Keratinocyte (primary cell): ENCODE measurements at regions not wholly inside any gene's neighbourhood (a gene's known extent, or its start where the extent isn't known, plus 50 kb on each side); places are given as distances from the start of the nearest gene placed in this dataset.

Experiments
- DNase-seq: peaks from one replicate; pipeline ENCODE4 v3.0.0-alpha.2; 2011; ENCODE audit warnings: low read depth, missing footprints, low spot score
- FAIRE-seq: peaks from 2 replicates; lab custom pipeline; 2011; peaks lifted over from hg19 to GRCh38; lab: Jason Lieb, UNC
- H2AFZ ChIP-seq: 2 replicates; pipeline ENCODE4 v1.6.0; 2012; ENCODE audit warnings: low read length, control low read depth, inconsistent platforms; ENCODE audit not compliant: control insufficient read depth
- H3K27ac ChIP-seq: 2 replicates; pipeline ENCODE4 v1.5.1; 2011; ENCODE audit warnings: low read length; ENCODE audit not compliant: control insufficient read depth, insufficient read depth
- H3K27me3 ChIP-seq: 3 replicates; pipeline ENCODE4 v1.6.0; 2011; ENCODE audit warnings: low read length; ENCODE audit not compliant: control insufficient read depth, insufficient read depth; ENCODE audit errors: extremely low read depth
- H3K36me3 ChIP-seq, 2 experiments: 2 replicates in 1 of 2; 3 replicates in 1 of 2; pipeline ENCODE4 v1.5.1; 2011; ENCODE audit warnings: low read length in 2 of 2, mild to moderate bottlenecking in 1 of 2; ENCODE audit not compliant: control insufficient read depth in 2 of 2, insufficient read depth in 2 of 2; ENCODE audit errors: extremely low read depth in 1 of 2
- H3K4me1 ChIP-seq: 3 replicates; pipeline ENCODE4 v1.5.1; 2011; ENCODE audit warnings: low read length; ENCODE audit not compliant: control insufficient read depth, insufficient read depth; ENCODE audit errors: extremely low read depth
- H3K4me2 ChIP-seq: 3 replicates; pipeline ENCODE4 v1.6.0; 2011; ENCODE audit warnings: low read depth, low read length; ENCODE audit not compliant: control insufficient read depth, insufficient read depth; ENCODE audit errors: extremely low read depth
- H3K4me3 ChIP-seq, 3 experiments: fragments of 200-600 bp in 1 of 3; sonication (generic) in 1 of 3; 2 replicates in 2 of 3; 3 replicates in 1 of 3; pipeline ENCODE4 v1.5.1; 2011 to 2016; ENCODE audit warnings: low read length in 3 of 3, mild to moderate bottlenecking in 3 of 3, control low read depth in 2 of 3, inconsistent platforms in 1 of 3, low read depth in 1 of 3, mixed read lengths in 1 of 3, mixed run types in 1 of 3, moderate library complexity in 1 of 3; ENCODE audit not compliant: control insufficient read depth in 2 of 3, insufficient read depth in 2 of 3; ENCODE audit errors: extremely low read depth in 1 of 3
- H3K79me2 ChIP-seq: 2 replicates; pipeline ENCODE4 v1.6.0; 2012; ENCODE audit warnings: low read length; ENCODE audit not compliant: control insufficient read depth, insufficient read depth
- H3K9ac ChIP-seq: 3 replicates; pipeline ENCODE4 v1.6.0; 2011; ENCODE audit warnings: low read length; ENCODE audit not compliant: control insufficient read depth, insufficient read depth; ENCODE audit errors: extremely low read depth
- H3K9me1 ChIP-seq: 3 replicates; pipeline ENCODE4 v1.6.0; 2011; ENCODE audit warnings: low read length; ENCODE audit not compliant: control insufficient read depth, insufficient read depth; ENCODE audit errors: extremely low read depth
- H3K9me3 ChIP-seq: 2 replicates; pipeline ENCODE4 v1.5.1; 2012; ENCODE audit warnings: low read depth, low read length; ENCODE audit not compliant: control insufficient read depth
- H4K20me1 ChIP-seq: 3 replicates; pipeline ENCODE4 v1.6.0; 2011; ENCODE audit warnings: low read length; ENCODE audit not compliant: control insufficient read depth, insufficient read depth; ENCODE audit errors: extremely low read depth
- CTCF ChIP-seq, 3 experiments: IDR thresholded peaks in 1 of 3; conservative IDR thresholded peaks in 1 of 3; optimal IDR thresholded peaks in 1 of 3; 2 replicates in 2 of 3; 3 replicates in 1 of 3; pipeline versions ENCODE3 to v1.5.1; 2011; ENCODE audit warnings: low read length in 3 of 3, mild to moderate bottlenecking in 3 of 3, moderate library complexity in 2 of 3, control low read depth in 1 of 3, inconsistent platforms in 1 of 3; ENCODE audit not compliant: insufficient read depth in 2 of 3; ENCODE audit errors: extremely low read depth in 1 of 3
- EZH2 ChIP-seq: IDR thresholded peaks from one replicate; pipeline ENCODE4 v1.6.1; 2012; ENCODE audit warnings: inconsistent platforms, mild to moderate bottlenecking, low read length, moderate library complexity
- dilution Hi-C: fragments of 300-500 bp; cut with MboI; formaldehyde crosslinking; loops from one replicate; pipeline ENCODE4 v1.7.0; 2020; ENCODE audit warnings: low sequenced_read_pairs; ENCODE audit not compliant: extremely low pct_ligation_motif_present

- Histone ChIP-seq H3K9me3 (no peaks in the 10 kb centered on the region), H3K4me1 (no peaks in the 10 kb centered on the region), H3K36me3 (no peaks in the 10 kb centered on the region), H3K4me2 (no peak overlapping the region), H3K4me3 (no peak overlapping the region), H3K9me1 (no peaks in the 10 kb centered on the region), H3K27ac (no peak overlapping the region), H3K9ac (no peak overlapping the region), H4K20me1 (no peaks in the 10 kb centered on the region), H3K27me3 (no peaks in the 10 kb centered on the region), H3K79me2 (no peaks in the 10 kb centered on the region), H2AFZ (no peak overlapping the region)
- dilution Hi-C loops, result no loop called here
- no peak for DNase-seq
- no peak for TF ChIP-seq CTCF (optimal IDR thresholded peaks at IDR 0.05 in 1 of 3, IDR thresholded peaks at IDR 0.05 in 1 of 3, conservative IDR thresholded peaks at IDR 0.05 in 1 of 3; ENCODE audit: extremely low read depth in 1 of 3, insufficient read depth in 2 of 3, low read length in 3 of 3)
- no peak for TF ChIP-seq EZH2
- no peak for FAIRE-seq
Observed at GRCh38 chr4:55727746-55728145, 91.6 kb upstream of the NMU start.

DNA sequence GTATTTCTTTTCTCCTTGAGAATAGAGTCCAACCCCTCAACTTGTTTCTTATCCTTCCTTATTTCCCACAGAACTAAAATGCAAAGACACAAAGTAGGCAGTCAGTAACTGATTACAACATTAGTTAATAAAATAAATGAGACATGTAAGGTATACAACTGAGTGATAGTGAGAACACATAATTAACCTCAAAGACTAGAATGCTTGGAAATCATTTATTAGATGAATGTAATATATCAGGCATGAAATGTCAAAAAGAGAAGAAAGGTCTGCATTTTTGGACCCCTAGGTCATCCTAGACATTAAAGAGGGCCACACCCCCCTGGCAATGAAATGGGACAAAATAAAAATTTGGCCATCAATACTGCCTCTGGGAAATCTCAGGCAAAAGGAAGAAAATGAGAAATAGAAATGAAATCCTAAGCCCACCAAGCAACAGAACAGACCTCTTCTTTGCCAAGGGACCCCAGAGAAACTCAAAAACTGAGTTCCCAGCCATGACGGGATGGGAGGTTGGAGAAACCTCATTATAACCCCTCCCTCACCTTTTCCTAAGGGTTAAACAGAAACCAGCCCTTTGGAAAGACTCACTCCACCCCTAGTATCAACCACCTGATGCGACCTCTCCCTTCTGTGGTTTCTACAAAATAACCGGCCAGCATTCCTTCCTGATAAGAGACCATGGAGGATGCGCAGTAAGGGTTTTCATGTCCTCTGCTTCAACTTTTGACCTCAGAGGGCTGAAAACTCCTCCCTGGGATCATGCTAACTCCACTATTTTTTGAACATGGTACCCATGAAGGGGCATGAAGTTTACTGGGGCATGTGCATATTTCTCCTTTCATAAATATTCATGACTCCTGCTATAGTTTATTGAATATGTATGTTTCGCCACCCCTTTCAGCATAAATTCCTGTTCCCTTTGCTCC, 90.0 kb upstream of the EXOC1L start:
- FAIRE-seq (no peak), DNase-seq (no peak)
- H4K20me1 ChIP-seq, result no peaks in the 10 kb centered on the region
- H3K27me3 ChIP-seq, result no peaks in the 10 kb centered on the region
- H3K4me1 ChIP-seq, result peaks cover 12% of the 10 kb centered on the region
- no peak overlapping the region for H2AFZ ChIP-seq
- TF ChIP-seq EZH2 (no peak), CTCF (optimal IDR thresholded peaks at IDR 0.05 in 1 of 3, IDR thresholded peaks at IDR 0.05 in 1 of 3, conservative IDR thresholded peaks at IDR 0.05 in 1 of 3; ENCODE audit: extremely low read depth in 1 of 3, insufficient read depth in 2 of 3, low read length in 3 of 3) (no peak)
- dilution Hi-C loops, result no loop called here
- no peak overlapping the region for H3K4me2 ChIP-seq
- H3K79me2 ChIP-seq, result no peaks in the 10 kb centered on the region
- H3K9ac ChIP-seq, result no peak overlapping the region
- no peaks in the 10 kb centered on the region for H3K9me3 ChIP-seq
- H3K9me1 ChIP-seq, result no peaks in the 10 kb centered on the region
- H3K36me3 ChIP-seq, result no peaks in the 10 kb centered on the region
- no peak overlapping the region for H3K4me3 ChIP-seq
- H3K27ac ChIP-seq, result no peak overlapping the region
